Progenitor cell of endocrine pancreas (in vitro differentiated cells): ENCODE measurements at regions not wholly inside any gene's neighbourhood (a gene's known extent, or its start where the extent isn't known, plus 50 kb on each side); places are given as distances from the start of the nearest gene placed in this dataset.

Experiments
- DNase-seq: peaks from one replicate; pipeline ENCODE4 v3.0.0; 2021; ENCODE audit warnings: low spot score; ENCODE audit not compliant: unreplicated experiment
- H3K27ac Mint-ChIP-seq: 2 replicates; pipeline ENCODE4 v1.8.0; 2021; ENCODE audit warnings: mild to moderate bottlenecking, moderate library complexity, mixed read lengths
- H3K27me3 Mint-ChIP-seq: 2 replicates; pipeline ENCODE4 v1.8.0; 2021; ENCODE audit warnings: mixed read lengths
- H3K36me3 Mint-ChIP-seq: 2 replicates; pipeline ENCODE4 v1.8.0; 2022; ENCODE audit warnings: mixed read lengths; ENCODE audit not compliant: insufficient read depth
- H3K4me1 Mint-ChIP-seq: 2 replicates; pipeline ENCODE4 v1.8.0; 2021; ENCODE audit warnings: low read depth, mixed read lengths
- H3K4me3 Mint-ChIP-seq: 2 replicates; pipeline ENCODE4 v1.8.0; 2021; ENCODE audit warnings: low read depth, mild to moderate bottlenecking, moderate library complexity, mixed read lengths
- H3K9me3 Mint-ChIP-seq: 2 replicates; pipeline ENCODE4 v1.8.0; 2021; ENCODE audit warnings: low read depth, mixed read lengths
- TF ChIP-seq, protein P1 (sequence below): fragments of 200-600 bp; sonication (generic); IDR thresholded peaks from one replicate; pipeline ENCODE4 v1.5.0; 2021; ENCODE audit warnings: antibody characterized with exemption, mild to moderate bottlenecking; ENCODE audit not compliant: unreplicated experiment

DNA sequence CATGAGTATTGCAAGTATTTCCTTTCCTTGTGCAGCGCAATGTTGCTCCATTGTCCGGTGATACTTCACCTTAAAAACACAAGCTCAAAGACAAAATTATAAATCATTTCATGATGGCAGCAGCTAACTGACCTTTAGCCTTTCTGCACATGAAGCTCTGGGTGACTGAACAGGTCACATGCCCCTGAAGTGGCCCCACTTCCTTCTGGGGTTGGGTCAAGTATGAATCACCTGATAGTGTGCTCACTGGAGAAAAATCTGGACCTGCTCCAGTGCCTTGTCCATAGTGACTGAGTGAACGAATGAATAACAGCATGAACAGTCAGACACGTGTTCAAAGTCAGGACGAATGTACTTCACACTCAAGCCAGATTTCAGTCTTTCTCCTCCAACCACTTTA, 658.9 kb downstream of the NPHP4 start:
- TF ChIP-seq, protein P1, sequence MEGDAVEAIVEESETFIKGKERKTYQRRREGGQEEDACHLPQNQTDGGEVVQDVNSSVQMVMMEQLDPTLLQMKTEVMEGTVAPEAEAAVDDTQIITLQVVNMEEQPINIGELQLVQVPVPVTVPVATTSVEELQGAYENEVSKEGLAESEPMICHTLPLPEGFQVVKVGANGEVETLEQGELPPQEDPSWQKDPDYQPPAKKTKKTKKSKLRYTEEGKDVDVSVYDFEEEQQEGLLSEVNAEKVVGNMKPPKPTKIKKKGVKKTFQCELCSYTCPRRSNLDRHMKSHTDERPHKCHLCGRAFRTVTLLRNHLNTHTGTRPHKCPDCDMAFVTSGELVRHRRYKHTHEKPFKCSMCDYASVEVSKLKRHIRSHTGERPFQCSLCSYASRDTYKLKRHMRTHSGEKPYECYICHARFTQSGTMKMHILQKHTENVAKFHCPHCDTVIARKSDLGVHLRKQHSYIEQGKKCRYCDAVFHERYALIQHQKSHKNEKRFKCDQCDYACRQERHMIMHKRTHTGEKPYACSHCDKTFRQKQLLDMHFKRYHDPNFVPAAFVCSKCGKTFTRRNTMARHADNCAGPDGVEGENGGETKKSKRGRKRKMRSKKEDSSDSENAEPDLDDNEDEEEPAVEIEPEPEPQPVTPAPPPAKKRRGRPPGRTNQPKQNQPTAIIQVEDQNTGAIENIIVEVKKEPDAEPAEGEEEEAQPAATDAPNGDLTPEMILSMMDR, result no peak
- DNase-seq, result no peak
- peaks cover 5% of the 10 kb centered on the region for H3K27me3 Mint-ChIP-seq
- no peak overlapping the region for H3K27ac Mint-ChIP-seq
- H3K9me3 Mint-ChIP-seq, result peaks cover 4% of the 10 kb centered on the region
- H3K4me1 Mint-ChIP-seq, result peaks cover 10% of the 10 kb centered on the region
- no peaks in the 10 kb centered on the region for H3K36me3 Mint-ChIP-seq
- no peak overlapping the region for H3K4me3 Mint-ChIP-seq

DNA sequence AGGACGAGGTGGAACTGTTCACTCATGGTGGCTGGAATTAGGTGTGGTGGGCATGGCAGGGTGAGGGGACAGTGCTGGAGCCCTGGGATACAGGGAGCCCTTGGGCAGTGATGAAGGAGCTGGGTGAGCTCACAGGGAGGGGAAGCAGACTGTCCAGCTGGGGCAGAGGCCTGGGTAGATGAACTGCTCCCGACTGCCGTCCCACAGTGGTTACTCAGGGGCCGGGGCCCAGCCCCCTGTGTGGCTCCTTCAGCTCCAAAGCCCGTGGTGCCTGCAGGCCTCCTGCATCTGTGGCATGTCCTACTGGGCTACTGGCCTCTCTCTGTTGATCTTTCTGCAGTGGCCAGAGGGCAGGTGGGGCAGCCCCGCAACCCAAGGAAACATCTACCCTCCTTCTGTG, 661.1 kb downstream of the NPHP4 start:
- H3K9me3 Mint-ChIP-seq, result peaks cover 15% of the 10 kb centered on the region
- no peaks in the 10 kb centered on the region for H3K36me3 Mint-ChIP-seq
- H3K4me3 Mint-ChIP-seq, result no peak overlapping the region
- H3K27me3 Mint-ChIP-seq, result peaks cover 5% of the 10 kb centered on the region
- TF ChIP-seq, protein P1, result no peak
- no peak overlapping the region for H3K27ac Mint-ChIP-seq
- DNase-seq, result no peak
- peaks cover 3% of the 10 kb centered on the region for H3K4me1 Mint-ChIP-seq

DNA sequence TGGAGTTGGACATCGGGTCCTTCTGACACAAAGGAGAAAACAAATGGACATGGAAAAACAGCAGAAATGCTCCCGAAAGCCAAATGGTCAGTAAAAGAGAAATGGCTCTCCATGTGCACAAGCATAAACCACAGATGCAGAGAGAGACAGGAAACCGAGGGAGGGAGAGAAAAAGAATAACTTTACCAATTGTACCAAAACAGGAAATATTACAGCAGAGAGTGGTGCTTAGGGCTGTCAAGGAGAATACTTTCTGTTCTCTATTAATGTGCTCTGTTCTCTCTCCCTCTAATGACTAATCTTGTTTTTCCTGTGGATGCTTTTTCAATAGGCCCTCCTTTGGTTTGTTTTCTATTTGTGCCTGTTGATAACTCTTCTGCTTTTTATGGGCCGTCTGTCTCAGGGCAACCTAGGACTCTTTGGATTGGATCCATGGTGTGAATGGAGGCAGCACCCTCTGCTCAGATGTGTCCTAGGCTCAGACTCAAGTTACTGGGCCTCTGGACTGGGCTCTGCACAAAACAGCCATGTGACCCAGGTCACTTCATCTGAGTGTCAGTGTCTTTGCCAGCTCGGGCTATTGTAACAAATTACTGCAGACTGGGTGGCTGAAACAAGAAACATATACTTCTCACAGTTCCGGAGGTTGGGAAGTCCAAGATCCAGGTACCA, 663.0 kb downstream of the NPHP4 start:
- Mint-ChIP-seq H3K27me3 (peaks cover 5% of the 10 kb centered on the region), H3K9me3 (peaks cover 15% of the 10 kb centered on the region), H3K4me3 (no peak overlapping the region), H3K36me3 (no peaks in the 10 kb centered on the region), H3K27ac (no peak overlapping the region), H3K4me1 (peaks cover 3% of the 10 kb centered on the region)
- TF ChIP-seq, protein P1, result no peak
- no peak for DNase-seq

DNA sequence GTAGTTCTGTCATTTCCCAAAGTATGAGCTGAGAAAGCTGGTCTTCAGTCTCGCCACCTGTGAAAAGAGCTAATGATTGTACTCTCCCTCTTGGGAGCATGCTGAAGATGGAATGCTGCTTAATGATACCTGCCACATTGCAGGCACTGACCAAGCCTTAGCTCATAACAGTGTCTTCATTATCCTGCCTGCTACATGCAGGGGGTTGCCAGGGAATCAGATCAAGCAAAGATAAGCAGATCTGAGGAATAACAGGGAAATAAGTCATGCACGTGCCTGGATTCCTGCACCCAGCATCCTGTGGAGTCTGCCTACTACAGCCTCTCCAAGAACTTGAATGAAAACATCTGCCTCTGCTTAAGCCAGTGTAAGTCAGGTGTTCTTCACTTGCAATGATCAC, 667.3 kb downstream of the NPHP4 start:
- Mint-ChIP-seq H3K9me3 (peaks cover 17% of the 10 kb centered on the region), H3K4me1 (no peaks in the 10 kb centered on the region), H3K36me3 (no peaks in the 10 kb centered on the region), H3K4me3 (no peak overlapping the region), H3K27ac (no peak overlapping the region), H3K27me3 (no peaks in the 10 kb centered on the region)
- TF ChIP-seq, protein P1, result no peak
- no peak for DNase-seq

DNA sequence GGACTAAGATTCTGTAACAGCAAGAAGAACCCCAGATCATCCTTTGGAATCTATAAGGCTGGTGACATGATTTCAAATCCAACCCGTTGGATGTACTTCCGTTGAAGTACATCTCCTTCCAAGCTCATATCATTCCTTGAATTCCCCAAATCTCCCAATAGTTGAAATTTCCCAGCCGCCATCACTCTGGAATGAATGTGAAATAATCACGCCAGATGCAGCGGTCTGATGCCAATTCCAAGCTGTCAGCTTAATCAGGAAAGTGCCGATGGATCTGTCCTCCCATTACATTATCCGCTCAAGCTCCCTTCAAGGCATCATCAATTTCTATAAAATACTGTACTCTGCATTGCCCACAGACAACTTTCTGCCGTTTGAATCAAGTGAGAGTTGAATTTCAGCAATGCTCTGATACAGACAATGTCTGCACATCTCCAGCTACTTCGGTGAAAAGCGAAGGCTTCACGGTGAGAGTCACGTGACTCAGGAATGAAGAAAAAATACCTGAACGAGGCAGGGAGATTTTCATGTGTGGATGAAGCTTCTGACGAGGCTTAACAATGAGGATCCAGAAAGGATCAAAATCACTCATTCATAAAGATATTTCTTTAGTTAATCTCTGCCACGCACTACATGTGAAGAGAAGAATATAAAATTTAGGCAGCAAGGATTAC, 663.9 kb downstream of the AJAP1 start:
- Mint-ChIP-seq H3K27ac (no peak overlapping the region), H3K36me3 (no peaks in the 10 kb centered on the region), H3K4me3 (no peak overlapping the region), H3K9me3 (peaks cover 6% of the 10 kb centered on the region), H3K4me1 (no peaks in the 10 kb centered on the region), H3K27me3 (peaks cover 5% of the 10 kb centered on the region)
- DNase-seq, result no peak
- TF ChIP-seq, protein P1, result no peak
